HepG2 (cell line): ENCODE measurements at regions not wholly inside any gene's neighbourhood (a gene's known extent, or its start where the extent isn't known, plus 50 kb on each side); places are given as distances from the start of the nearest gene placed in this dataset.

Source experiments
- ATAC-seq: fragments of 200-7000 bp; cut with Tn5 transposase; 3 replicates; pipeline ENCODE4 v1.9.1; 2020; ENCODE audit warnings: mild to moderate bottlenecking, moderate library complexity
- BruUV-seq: library from RNA; stranded (reverse); fragments of 400-500 nt; replicated peaks from 2 replicates; lab custom pipeline; 2021; lab: Mats Ljungman, UMichigan
- CTCF ChIA-PET: fragments of 300-600 bp; formaldehyde crosslinking; extraction: SDS; loops from one replicate; lab custom pipeline; 2021; ENCODE audit warnings: low total read pairs, inconsistent platforms, low intra/inter-chr PET ratio; lab: Yijun Ruan, JAX
- POLR2A ChIA-PET: fragments of 350-600 bp; sonication (Branson Sonifier 250); formaldehyde crosslinking; loops from one replicate; lab custom pipeline; 2020; ENCODE audit warnings: antibody characterized with exemption, inconsistent platforms; lab: Yijun Ruan, JAX
- DNase-seq: peaks from one replicate; pipeline ENCODE4 v3.0.0-alpha.2; 2015; ENCODE audit warnings: low spot score
- FAIRE-seq: peaks from 3 replicates; lab custom pipeline; 2011; peaks lifted over from hg19 to GRCh38; lab: Jason Lieb, UNC
- H2AFZ ChIP-seq: one replicate; pipeline ENCODE4 v1.6.1; 2011; ENCODE audit warnings: low read length, inconsistent platforms
- H3K27ac ChIP-seq: fragments of 300-600 bp; 3 replicates; pipeline ENCODE4 v1.8.0; 2011; ENCODE audit warnings: mixed run types, mild to moderate bottlenecking, mixed read lengths, low read length, inconsistent platforms; ENCODE audit not compliant: insufficient read depth; ENCODE audit errors: extremely low read length
- H3K27me3 ChIP-seq, 2 experiments: fragments of 200-600 bp in 1 of 2; 2 replicates in 1 of 2; 3 replicates in 1 of 2; pipeline versions ENCODE4 v1.6.0 to v1.8.0; 2011; ENCODE audit warnings: low read length in 2 of 2, mild to moderate bottlenecking in 2 of 2, moderate library complexity in 2 of 2, inconsistent platforms in 1 of 2; ENCODE audit not compliant: insufficient read depth in 2 of 2, control insufficient read depth in 1 of 2
- H3K36me3 ChIP-seq, 2 experiments: fragments of 200-600 bp in 1 of 2; replicated peaks in 1 of 2; 2 replicates in 1 of 2; 3 replicates in 1 of 2; pipeline versions ENCODE4 v1.5.1 to v1.8.0; 2011; ENCODE audit warnings: low read length in 2 of 2, inconsistent platforms in 1 of 2; ENCODE audit not compliant: insufficient read depth in 2 of 2, control insufficient read depth in 1 of 2
- H3K4me1 ChIP-seq: 2 replicates; pipeline ENCODE4 v1.5.1; 2012; ENCODE audit warnings: low read length, inconsistent platforms; ENCODE audit not compliant: insufficient read depth
- H3K4me2 ChIP-seq: 2 replicates; pipeline ENCODE4 v1.6.0; 2011; ENCODE audit warnings: low read depth, low read length, inconsistent platforms
- H3K4me3 ChIP-seq, 3 experiments: fragments of 200-600 bp in 1 of 3; sonication (generic), shearing (Covaris generic) in 1 of 3; replicated peaks in 1 of 3; 2 replicates each; pipeline ENCODE4 v1.5.1; 2011 to 2016; ENCODE audit warnings: low read length in 3 of 3, inconsistent platforms in 2 of 3, low read depth in 2 of 3, mild to moderate bottlenecking in 2 of 3, control low read depth in 1 of 3, mixed read lengths in 1 of 3; ENCODE audit not compliant: insufficient read depth in 1 of 3
- H3K79me2 ChIP-seq: one replicate; pipeline ENCODE4 v1.6.1; 2011; ENCODE audit warnings: low read length, inconsistent platforms; ENCODE audit not compliant: insufficient read depth
- H3K9ac ChIP-seq: 2 replicates; pipeline ENCODE4 v1.6.0; 2011; ENCODE audit warnings: mild to moderate bottlenecking, low read depth, low read length, inconsistent platforms; ENCODE audit not compliant: insufficient read depth
- H3K9me3 ChIP-seq: 2 replicates; pipeline ENCODE4 v1.5.1; 2012; ENCODE audit warnings: mild to moderate bottlenecking, low read length
- H4K20me1 ChIP-seq: 2 replicates; pipeline ENCODE4 v1.6.0; 2011; ENCODE audit warnings: inconsistent platforms, mild to moderate bottlenecking, low read length, moderate library complexity; ENCODE audit not compliant: insufficient read depth
- GZF1 ChIP-seq: sonication (generic); formaldehyde crosslinking; IDR thresholded peaks from 2 replicates; pipeline ENCODE4 v1.5.1; 2020; ENCODE audit warnings: mild to moderate bottlenecking, missing genetic modification reagents
- JUND ChIP-seq: sonication (generic); formaldehyde crosslinking; IDR thresholded peaks from 2 replicates; pipeline ENCODE4 v1.8.0; 2022; ENCODE audit warnings: mild to moderate bottlenecking, missing genetic modification reagents
- KLF13 ChIP-seq: sonication (generic); formaldehyde crosslinking; IDR thresholded peaks from 2 replicates; pipeline ENCODE4 v1.4.0; 2020; ENCODE audit warnings: mild to moderate bottlenecking, missing genetic modification reagents
- NRL ChIP-seq: sonication (generic); formaldehyde crosslinking; IDR thresholded peaks from 2 replicates; pipeline ENCODE4 v1.5.0; 2020; ENCODE audit warnings: missing genetic modification reagents, mild to moderate bottlenecking, moderate library complexity, borderline replicate concordance
- RAD21 ChIP-seq: fragments of 450-650 bp; formaldehyde crosslinking; IDR thresholded peaks from 2 replicates; pipeline ENCODE4 v1.5.0; 2020; ENCODE audit warnings: mild to moderate bottlenecking
- WGBS: methylation state at CpG from one replicate; pipeline ENCODE4 v1.1.6; 2017; ENCODE audit warnings: low lambda C conversion rate; 5-methylcytosine and 5-hydroxymethylcytosine counted together
- in situ Hi-C: cut with HindIII; loops from 2 replicates; pipeline ENCODE4 v1.10.0; 2017; ENCODE audit warnings: low pct_unique_long_range_greater_than_20kb; ENCODE audit not compliant: extremely low pct_ligation_motif_present
- intact Hi-C: fragments of 100-400 bp; cut with micrococcal nuclease; formaldehyde crosslinking; loops from one replicate; pipeline ENCODE4 v1.10.0; 2022; ENCODE audit not compliant: unreplicated experiment
- TF ChIP-seq, protein P1 (sequence below): sonication (generic); formaldehyde crosslinking; IDR thresholded peaks from 2 replicates; pipeline ENCODE4 v1.5.1; 2020; ENCODE audit warnings: mild to moderate bottlenecking, missing genetic modification reagents

DNA sequence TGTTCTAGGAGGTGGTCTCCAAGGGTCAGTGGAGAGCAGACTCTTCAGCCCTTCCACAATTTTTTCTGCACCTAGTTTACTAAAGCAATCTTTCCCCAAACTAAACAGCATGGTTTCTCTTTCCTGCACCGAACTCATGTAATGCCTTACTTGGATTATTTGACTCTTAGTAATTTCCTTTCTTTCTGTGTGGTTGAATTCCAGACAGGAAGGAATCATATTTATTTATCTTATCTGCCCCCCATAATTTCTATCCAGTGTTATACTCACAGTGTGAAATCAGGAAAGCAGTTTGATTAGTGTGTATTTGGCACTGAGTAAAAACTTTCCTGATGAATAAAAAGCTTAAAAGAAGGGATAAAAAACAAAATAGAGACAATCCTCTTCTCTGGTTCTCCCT, 140.3 kb upstream of the STMND1 start (continued):
- TF ChIP-seq, protein P1, sequence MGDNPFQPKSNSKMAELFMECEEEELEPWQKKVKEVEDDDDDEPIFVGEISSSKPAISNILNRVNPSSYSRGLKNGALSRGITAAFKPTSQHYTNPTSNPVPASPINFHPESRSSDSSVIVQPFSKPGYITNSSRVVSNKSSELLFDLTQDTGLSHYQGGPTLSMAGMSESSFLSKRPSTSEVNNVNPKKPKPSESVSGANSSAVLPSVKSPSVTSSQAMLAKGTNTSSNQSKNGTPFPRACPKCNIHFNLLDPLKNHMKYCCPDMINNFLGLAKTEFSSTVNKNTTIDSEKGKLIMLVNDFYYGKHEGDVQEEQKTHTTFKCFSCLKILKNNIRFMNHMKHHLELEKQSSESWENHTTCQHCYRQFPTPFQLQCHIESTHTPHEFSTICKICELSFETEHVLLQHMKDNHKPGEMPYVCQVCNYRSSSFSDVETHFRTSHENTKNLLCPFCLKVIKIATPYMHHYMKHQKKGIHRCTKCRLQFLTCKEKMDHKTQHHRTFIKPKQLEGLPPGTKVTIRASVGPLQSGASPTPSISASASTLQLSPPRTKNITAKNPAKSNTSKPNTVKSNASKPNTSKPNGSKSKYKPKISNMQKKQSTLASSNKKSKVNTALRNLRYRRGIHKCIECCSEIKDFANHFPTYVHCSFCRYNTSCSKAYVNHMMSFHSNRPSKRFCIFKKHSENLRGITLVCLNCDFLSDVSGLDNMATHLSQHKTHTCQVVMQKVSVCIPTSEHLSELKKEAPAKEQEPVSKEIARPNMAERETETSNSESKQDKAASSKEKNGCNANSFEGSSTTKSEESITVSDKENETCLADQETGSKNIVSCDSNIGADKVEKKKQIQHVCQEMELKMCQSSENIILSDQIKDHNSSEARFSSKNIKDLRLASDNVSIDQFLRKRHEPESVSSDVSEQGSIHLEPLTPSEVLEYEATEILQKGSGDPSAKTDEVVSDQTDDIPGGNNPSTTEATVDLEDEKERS (CRISPR knock-in tag) = no peak
- TF ChIP-seq GZF1 (CRISPR knock-in tag) = no peak
- no peak for TF ChIP-seq NRL (CRISPR knock-in tag)
- TF ChIP-seq JUND (CRISPR knock-in tag) = no peak
- TF ChIP-seq RAD21 (CRISPR knock-in tag) = no peak

DNA sequence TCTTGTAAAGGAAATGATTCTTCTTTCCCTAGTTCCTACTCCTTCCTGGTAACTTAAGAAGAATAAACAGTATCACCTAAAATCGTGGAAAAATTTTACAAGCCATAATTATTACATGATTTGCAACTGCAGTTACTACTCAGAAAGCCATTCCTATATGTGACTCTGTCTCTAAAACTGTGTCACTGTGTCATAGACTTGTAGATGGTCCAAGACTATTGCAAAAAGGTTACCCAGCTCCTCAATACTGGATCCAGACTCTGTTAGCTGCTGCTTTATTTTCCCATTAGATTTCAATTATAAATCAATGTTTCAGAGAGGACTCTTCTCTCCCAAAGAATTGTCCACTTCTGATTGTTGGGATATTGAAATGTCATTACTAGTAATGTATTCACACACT, 142.1 kb upstream of the STMND1 start:
- Histone ChIP-seq H3K4me2 (no peak overlapping the region), H3K9ac (no peak overlapping the region), H4K20me1 (no peaks in the 10 kb centered on the region), H2AFZ (no peak overlapping the region), H3K9me3 (no peaks in the 10 kb centered on the region), H3K79me2 (no peaks in the 10 kb centered on the region), H3K4me1 (peaks cover 5% of the 10 kb centered on the region), H3K36me3 (no peaks in the 10 kb centered on the region), H3K27ac (no peak overlapping the region), H3K4me3 (no peak overlapping the region), H3K27me3 (peaks cover 0 to 21% of the 10 kb centered on the region in 2 experiments; a peak in 2 of 5 replicates)
- intact Hi-C loops = no loop called here
- no TSS peak for BruUV-seq
- DNase-seq = no peak
- TF ChIP-seq KLF13 (CRISPR knock-in tag) = no peak
- in situ Hi-C loops = loop anchor here (5.0 to 25.0 kb wide), 3 partner anchors 192 to 622 kb away; no protein-coding TSS in a partner anchor
- ChIA-PET POLR2A (no interaction called here), CTCF (no interaction called here)
- no peak for FAIRE-seq
- ATAC-seq = no peak
- 0% methylated on average over 1 of the region's 1 CpG for WGBS
